Right ventricle myocardium inferior (tissue), 1 donor: ENCODE measurements at regions not wholly inside any gene's neighbourhood (a gene's known extent, or its start where the extent isn't known, plus 50 kb on each side); places are given as distances from the start of the nearest gene placed in this dataset.
"Not testable (repeated sequence)": the region's sequence is repeated elsewhere in the genome, so short reads cannot be mapped to it uniquely, and the experiment has no call there.

ENCODE experiments used
- ATAC-seq: fragments of 200-7000 bp; cut with Tn5 transposase; one replicate; pipeline ENCODE4 v1.9.1; 2020; ENCODE audit warnings: mild to moderate bottlenecking, moderate library complexity
- DNase-seq: peaks from one replicate; pipeline ENCODE4 v3.0.0; 2021; ENCODE audit errors: missing footprints
- intact Hi-C: fragments of 100-400 bp; cut with DNase I; formaldehyde crosslinking; loops from one replicate; pipeline ENCODE4 v1.11.0; 2022
- donor health status: DM: no; HTN: yes; CAD: no; lungs with severe emphysema.

DNA sequence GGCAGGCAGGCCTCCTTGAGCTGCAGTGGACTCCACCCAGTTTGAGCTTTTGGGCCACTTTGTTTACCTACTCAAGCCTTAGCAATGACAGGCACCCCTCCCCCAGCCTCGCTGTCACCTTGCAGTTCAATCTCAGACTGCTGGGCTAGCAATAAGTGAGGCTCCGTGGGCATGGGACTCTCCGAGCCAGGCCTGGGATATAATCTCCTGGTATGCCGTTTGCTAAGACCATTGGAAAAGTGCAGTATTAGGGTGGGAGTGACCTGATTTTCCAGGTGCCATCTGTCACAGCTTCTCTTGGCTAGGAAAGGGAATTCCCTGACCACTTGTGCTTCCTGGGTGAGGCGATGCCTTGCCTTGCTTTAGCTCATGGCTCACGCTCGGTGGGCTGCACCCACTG lies 648.6 kb downstream of the DIPK2A start:
- intact Hi-C loops, DNase-seq, ATAC-seq: not testable (repeated sequence)

DNA sequence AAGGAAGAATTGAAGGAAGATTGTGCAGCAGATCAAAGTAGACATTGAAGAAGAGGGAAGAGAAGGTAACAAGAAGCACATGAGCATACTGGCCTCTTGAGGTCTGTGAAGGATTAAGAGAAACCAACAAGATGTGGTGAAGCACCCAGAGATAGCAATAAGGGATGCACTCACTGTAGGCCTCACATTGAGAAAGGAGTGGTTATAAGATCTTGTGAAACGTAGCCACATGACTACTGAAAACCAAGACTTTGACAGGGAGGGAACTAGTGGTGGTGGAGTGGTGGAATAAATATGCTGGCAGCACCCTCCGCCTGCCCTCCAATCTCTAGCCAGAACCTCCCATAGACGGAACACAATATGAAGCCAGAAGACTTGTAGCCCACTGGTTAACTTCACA lies 651.2 kb downstream of the DIPK2A start:
- ATAC-seq (no peak), DNase-seq (no peak)
- intact Hi-C loops = no loop called here

DNA sequence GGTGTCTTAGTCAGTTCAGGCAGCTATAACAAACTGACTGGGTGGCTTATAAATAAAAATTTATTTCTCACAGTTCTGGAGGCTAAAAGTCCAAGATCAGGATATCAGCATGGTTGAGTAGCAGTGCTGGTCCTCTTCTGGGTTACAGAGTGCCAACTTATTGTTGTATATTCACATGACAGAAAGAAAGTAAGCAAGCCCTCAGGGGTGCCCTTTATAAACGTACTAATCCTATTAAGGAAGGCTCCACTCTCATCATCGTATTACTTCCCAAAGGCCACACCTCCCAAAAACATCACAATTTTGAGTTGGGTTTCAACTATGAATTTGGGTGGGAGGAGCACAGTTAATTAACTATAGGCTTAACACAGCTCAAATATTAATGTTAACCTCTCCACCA lies 653.0 kb downstream of the DIPK2A start:
- intact Hi-C loops = no loop called here
- no peak for ATAC-seq

DNA sequence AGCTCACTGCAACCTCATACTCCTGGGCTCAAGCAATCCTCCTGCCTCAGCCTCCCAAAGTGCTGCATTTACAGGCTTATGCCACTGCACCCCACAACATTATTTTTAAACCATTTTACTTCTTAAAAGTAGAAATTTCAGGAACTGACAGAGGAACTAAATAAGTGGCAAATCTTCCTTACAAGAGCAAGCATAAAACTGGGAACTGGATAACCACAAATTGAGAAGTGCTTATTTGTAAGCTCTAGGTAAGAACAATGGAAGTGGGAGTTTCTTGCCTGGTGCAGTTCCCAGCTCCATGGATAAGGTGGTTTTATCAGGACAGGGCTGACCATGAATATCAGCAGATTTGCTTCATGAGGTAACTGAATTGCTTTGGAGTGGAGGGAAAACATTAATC lies 655.2 kb downstream of the DIPK2A start:
- DNase-seq (no peak), ATAC-seq (no peak)
- intact Hi-C loops = no loop called here

More for the DNA sequence above, 653.0 kb downstream of the DIPK2A start:
- no peak for DNase-seq

DNA sequence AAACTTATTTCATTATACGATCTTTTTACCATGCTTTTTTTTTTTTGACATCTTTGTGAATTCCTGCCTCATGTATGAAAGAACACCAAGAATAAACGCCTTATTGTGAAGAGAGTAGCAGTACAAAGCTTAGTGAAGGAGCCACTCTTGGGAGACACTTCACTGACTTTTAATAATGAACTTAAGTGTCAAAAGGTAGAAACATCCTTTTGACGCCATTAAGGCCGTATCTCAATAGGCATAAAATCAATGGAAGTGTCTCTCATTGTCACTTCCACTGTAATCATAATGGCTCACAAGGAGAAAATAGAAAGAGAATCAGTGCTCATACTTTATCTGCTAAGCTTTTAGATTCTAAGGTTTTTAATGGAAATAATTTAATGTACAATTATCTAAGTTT lies 657.8 kb downstream of the DIPK2A start:
- DNase-seq (no peak), ATAC-seq (no peak)
- intact Hi-C loops = no loop called here

DNA sequence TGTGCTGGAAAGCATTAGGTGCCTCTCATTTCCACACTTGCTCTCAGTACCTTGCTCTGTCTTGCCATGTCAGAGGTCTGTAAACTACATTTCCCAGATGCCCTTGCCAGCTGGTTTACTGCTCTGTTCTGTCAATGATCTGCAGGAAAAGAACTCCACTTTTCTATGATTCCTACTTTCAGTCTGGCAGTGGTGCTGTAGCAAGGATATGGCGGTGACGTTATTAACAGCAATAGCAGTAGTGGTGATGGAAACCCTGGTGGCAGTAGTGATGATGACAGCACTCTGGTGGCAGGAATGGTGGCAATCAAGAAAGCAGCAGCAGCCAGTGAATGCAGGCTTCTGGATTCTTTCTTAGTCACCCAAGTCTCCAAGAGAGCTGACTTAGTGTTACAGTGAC lies 665.2 kb downstream of the DIPK2A start:
- no peak for ATAC-seq
- DNase-seq = no peak
- intact Hi-C loops = no loop called here

DNA sequence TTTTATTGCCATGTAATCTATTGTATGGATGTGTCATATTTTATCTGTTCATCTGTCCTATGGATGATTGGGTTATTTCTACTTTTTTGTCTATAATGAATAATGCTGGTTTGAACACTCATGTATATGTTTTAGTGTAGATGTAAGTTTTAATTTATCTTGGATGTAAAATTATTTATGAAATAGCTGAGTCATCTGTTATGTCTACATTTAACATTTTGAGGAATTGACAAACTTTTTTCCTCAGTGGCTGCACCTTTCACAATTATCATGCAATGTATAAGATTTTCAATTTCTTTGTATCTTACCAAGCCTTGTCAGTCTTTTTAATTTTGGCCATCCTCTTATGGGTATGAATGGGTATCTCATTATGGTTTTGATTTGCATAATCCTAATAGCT lies 666.4 kb downstream of the DIPK2A start:
- no peak for DNase-seq
- ATAC-seq = no peak
- intact Hi-C loops = no loop called here

DNA sequence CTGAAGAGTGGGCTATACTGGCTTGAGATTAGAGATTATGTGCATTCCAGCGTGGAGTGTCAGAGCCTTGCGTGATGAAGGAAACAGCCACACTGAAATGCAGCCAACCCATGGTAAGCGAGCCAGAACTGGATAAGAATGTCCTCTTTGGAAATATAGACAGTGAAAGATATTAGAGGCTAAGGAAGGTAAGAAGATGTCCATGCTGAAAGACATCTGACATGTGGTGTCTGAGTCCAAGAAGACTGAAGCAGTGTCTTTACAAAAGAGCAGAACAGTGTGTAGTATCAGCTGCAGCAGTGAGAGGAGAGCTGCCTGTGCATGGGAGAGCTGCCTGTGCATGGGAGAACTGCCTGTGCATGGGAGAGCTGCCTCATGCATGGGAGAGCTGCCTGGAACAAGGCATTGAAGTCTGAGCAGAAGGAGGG lies 672.2 kb downstream of the DIPK2A start:
- no peak for DNase-seq
- no peak for ATAC-seq
- intact Hi-C loops = no loop called here

DNA sequence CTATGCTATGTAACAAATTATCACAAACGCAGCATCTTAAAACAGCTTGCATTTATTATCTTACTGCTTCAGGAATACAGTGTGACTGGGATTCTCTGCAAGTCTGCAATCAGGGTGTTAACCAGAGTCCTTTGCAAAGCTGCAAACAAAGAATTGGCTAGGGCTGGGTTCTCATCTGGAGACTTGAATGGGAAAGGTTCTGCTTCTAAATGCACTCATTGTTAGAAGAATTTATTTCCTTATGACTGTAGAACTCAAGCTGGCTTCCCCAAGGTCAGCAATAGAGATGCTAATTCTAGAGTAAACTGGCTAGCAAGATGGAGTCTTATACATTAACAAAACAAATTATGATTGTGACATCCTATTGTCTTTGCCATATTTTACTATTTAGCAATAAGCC lies 673.7 kb downstream of the DIPK2A start:
- intact Hi-C loops = no loop called here
- ATAC-seq = no peak
- DNase-seq = no peak

DNA sequence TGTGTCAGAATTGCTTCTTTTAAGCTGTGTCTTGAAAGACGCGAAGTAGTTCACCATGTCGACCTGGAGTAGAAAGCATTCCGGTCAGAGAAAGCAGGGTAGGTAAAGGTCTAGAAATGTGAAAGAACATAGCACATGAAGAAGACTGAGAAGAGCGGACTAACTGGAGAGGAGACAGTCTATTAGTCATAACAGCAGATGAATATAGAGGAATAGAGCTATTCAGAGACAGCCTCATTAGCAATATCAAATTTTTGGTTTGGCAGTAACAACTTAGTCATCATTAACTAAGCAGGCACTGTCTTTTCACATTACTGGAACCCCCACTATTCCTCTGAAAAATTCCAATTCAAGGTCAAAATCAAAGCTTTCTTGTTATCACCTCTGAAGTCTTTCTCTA lies 678.8 kb downstream of the DIPK2A start:
- no peak for ATAC-seq
- intact Hi-C loops = no loop called here
- no peak for DNase-seq

DNA sequence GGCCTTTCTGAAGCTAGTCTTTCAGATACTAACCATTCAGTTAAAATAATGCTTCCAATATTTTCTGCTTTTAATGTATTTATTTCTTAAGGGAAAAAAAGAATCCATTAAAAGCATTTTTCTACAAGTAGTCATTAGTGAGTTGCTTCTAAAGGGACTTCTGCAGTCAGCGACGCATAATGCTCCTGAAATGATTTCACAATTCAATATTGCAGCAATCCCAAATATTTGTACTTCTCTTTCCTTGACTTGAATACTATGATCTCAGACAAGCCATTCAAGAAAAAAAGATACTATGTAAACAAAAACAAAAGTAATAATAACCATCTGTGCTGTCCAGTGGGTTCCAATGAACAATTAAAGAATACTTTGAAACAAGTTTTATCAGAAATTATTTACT lies 681.0 kb downstream of the DIPK2A start:
- no peak for ATAC-seq
- intact Hi-C loops = no loop called here
- no peak for DNase-seq

DNA sequence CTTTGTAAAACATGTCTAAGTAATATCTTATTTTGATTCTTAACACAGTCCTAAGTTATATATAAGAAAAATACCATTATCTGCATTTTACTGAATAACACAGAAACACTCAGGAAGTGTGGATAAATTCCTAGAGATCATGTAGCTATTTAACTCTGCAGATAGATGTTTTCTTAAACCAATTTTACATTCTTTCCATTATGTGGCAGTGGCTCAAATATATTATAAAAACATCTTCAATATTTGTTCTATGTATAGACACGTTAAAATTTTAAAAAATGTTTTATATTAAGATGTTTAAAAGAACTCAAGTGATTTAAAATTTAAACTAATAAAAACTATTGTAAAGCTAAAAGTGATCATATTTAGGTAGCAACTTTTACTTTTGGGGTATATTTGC lies 683.8 kb downstream of the DIPK2A start:
- intact Hi-C loops = no loop called here
- ATAC-seq = no peak
- no peak for DNase-seq

DNA sequence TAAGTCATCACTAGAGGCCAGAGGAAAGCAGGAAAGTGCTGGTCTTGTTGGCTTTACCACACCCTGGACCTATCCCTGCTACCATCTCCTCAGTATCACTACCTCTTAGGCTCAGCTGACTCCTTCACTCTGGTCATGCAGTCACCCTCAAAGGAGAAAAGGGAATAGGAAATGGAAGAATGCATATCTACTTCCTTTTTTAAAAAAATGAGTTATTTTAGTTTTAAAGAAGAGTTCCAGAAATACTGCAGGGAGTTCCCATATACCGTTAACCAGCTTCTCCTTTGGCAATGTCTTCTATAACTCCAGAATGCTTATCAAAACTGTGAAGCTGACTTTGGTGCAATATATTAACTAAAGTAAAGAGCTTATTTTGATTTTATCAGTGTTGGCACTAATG lies 688.6 kb downstream of the DIPK2A start:
- intact Hi-C loops = no loop called here
- ATAC-seq (peak; percentile 57), DNase-seq (no peak)

DNA sequence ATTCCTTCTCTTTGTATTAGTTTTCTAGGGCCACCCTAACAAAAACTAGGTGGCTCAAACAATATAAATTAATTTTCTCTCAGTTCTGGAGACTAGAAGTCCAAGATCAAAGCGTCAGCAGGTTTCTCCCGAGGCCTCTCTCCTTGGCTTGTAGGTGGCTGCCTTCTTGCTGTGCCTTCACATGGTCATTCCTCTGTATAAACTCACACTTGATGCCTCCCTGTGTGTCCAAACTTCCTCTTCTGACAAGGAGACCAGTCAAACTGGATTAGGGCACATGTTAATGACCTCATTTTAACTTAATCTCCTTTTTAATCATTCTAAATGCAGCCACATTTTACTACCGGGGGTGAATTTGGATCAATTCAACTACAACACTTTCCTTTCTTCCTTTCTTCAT lies 691.1 kb downstream of the DIPK2A start:
- DNase-seq (no peak), ATAC-seq (no peak)
- intact Hi-C loops = no loop called here

DNA sequence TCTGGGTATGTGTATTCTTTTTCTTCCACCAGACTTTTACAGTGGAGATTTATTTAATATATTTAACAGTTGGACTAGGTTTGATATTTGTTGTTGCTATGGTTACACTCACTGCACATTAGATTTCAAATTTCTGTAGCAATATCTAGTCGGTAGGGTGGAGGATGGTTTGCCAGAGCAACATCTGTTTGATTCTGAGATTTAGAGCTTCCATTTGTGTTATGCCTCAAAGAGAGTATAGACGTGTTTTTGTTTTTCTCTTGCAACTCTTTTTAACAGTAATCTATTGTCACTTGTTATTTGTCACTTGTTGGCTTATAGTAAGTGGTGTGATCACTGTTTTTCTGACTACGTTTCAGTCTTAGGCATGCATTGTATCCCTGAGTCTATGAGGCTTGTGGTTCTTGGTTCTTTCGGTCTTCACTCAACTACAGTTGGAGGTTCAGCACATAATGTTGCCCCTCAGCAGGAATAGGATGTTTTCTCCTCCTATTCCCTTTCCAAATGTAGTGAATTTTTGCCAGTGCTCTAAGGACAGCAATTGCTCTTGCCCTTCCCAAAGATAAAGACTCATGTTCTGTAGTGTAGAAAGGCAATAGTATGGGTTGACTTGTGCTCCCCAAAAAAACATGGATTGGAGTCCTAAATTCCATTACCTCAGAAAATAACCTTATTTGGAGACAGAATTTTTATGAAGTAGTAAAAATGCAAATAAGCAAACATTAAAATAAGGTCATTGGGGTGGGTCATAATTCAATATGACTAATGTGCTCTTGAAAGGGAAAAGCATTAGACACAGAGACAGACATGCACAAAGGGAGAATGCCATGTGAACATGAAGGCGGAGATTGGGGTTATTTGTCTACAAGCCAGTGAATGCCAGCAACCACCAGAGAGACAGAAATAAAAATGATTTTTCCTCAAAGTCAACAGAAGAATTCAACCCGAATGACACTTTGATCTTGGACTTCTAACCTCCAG lies 692.1 kb downstream of the DIPK2A start:
- intact Hi-C loops = no loop called here
- ATAC-seq (no peak), DNase-seq (no peak)

DNA sequence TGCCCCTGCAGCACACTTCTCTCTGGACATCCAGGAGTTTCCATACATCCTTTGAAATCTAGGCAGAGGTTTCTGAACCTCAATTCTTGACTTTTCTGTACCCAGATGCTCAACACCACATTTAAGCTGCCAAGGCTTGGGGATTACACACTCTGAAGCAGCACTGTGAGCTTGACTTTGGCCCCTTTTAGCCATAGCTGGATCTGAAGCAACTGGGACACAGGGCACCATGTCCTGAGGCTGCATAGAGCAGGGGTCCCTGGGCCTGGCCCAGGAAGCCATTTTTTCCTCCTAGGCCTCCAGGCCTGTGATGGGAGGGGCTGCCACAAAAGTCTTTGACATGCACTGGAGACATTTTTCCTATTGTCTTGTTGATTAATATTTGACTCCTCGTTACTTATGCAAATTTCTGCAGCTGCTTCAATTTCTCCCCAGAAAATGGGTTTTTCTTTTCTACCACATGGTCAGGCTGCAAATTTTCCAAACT lies 694.0 kb downstream of the DIPK2A start:
- no peak for ATAC-seq
- no peak for DNase-seq
- intact Hi-C loops = no loop called here

DNA sequence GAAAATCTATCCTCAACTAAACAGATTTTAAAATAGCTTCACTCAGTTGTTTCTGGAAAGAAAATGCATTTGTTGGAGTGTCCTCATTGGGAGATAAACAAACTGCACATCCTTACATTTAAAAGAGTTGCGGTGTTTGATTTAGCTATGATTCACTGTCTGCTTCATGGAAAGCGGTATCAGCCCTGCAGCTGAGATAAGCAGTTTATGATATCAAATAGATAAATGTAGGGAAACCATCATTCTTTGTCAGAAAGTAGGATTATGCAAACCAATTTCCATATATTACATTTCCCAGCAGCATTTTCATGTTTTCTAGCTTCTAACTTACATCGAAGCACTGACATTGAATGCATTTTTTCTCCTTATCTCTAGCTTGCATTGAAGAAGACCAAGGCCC lies 698.9 kb downstream of the DIPK2A start:
- intact Hi-C loops = no loop called here
- ATAC-seq = no peak
- DNase-seq = no peak

DNA sequence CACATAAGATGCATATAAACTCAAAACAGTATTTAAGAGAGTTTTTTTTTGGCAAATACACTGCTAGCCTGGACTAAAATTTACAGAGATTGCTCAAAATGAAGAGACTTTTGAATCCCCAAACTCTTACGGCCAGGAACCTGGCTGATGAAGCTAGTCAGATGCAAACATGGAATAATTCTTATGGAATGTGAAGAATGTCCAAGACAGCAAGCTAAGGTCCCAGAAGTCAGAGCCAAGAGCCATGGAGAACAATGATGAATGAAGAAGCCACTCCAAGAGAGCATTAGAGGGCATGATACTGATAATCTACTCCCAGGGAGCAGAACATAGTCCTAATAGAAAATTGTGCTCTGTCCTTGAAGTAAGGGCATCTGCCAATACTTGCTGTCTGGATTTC lies 705.5 kb downstream of the DIPK2A start:
- ATAC-seq (no peak), DNase-seq (no peak)
- intact Hi-C loops = no loop called here

DNA sequence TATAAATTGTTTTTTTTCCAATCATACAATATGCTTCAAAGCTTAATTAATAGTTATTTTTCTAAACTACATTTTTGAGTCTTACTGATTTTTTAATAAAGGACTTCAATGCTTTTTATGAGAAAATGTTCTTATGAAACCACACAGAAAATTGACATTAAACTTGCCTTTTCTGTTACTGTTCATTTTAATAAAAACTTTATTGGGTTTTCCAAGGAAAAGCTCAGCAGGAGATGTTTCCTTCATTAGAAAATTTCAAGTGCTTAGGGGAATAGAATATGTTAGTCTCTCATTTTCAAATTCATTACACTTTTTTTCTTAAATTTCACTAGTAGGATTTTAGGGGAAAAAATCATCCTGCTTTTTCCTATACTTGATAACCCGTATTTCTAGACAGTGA lies 711.4 kb downstream of the DIPK2A start:
- DNase-seq (no peak), ATAC-seq (no peak)
- intact Hi-C loops = no loop called here

DNA sequence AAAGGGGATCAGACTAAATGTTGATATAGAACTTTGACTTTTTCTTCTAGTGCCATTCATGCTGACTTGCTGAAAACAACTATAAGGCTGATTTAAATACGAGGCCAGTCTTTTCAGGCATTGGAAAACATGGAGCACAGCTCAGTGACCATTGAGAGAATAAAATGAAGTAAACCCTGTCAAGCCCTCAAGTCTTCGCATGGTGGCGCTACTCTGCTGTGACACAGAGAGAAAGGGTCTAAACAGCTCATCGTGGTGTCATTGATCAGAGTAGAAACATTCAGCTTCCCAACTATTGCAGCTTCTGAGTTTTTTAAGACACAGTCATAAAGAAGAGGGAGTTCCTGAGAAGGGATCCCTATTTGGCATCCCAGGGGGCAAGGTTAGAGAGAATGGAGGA lies 716.2 kb downstream of the DIPK2A start:
- intact Hi-C loops = no loop called here
- DNase-seq (no peak), ATAC-seq (no peak)

DNA sequence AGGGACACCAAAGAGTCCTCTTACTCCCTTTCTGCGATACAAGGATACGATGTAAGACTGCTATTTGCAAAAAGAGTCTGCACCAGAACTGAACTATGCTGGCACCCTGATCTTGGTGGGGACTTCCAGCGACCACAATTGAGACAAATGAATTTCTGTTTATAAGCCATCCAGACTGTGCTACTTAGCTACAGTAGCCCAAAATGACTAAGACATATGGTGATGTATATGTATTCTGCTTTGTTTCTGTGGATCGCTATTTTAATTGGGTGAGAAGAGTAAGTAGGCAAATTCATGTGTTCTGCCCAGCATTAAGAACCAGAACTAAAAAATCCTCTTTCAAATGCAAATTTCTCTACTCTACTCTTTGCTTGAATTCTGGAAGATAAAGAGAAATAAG lies 720.9 kb downstream of the DIPK2A start:
- intact Hi-C loops = no loop called here
- no peak for ATAC-seq
- DNase-seq = no peak
